Mesendoderm (in vitro differentiated cells): ENCODE measurements at regions not wholly inside any gene's neighbourhood (a gene's known extent, or its start where the extent isn't known, plus 50 kb on each side); places are given as distances from the start of the nearest gene placed in this dataset.
A peak's percentile ranks its signal among the peaks of the same experiment; 100 is the strongest.

ENCODE experiments used
- DNase-seq: peaks from one replicate; pipeline ENCODE4 v3.0.0; 2013
- H2AK5ac ChIP-seq: 2 replicates; pipeline ENCODE4 v1.6.1; 2013; ENCODE audit warnings: low read length, inconsistent platforms
- H2BK120ac ChIP-seq: 2 replicates; pipeline ENCODE4 v1.6.1; 2013; ENCODE audit warnings: low read depth, mild to moderate bottlenecking, low read length, moderate library complexity, mixed read lengths
- H2BK15ac ChIP-seq: replicated peaks from 2 replicates; pipeline ENCODE4 v1.6.1; 2013; ENCODE audit warnings: low read depth, mild to moderate bottlenecking, moderate library complexity
- H2BK5ac ChIP-seq: 2 replicates; pipeline ENCODE4 v1.6.1; 2013; ENCODE audit warnings: low read length, inconsistent platforms
- H3K18ac ChIP-seq: 2 replicates; pipeline ENCODE4 v1.6.1; 2013; ENCODE audit warnings: mild to moderate bottlenecking, low read length, mixed read lengths
- H3K23ac ChIP-seq: one replicate; pipeline ENCODE4 v1.6.1; 2013; ENCODE audit warnings: low read length
- H3K27ac ChIP-seq: 2 replicates; pipeline ENCODE4 v1.5.1; 2013; ENCODE audit warnings: low read depth, mild to moderate bottlenecking, inconsistent platforms, low read length, moderate library complexity
- H3K27me3 ChIP-seq: 2 replicates; pipeline ENCODE4 v1.6.1; 2013; ENCODE audit warnings: low read length, control low read depth, mild to moderate bottlenecking, inconsistent platforms; ENCODE audit not compliant: insufficient read depth, poor library complexity
- H3K36me3 ChIP-seq: 2 replicates; pipeline ENCODE4 v1.6.1; 2013; ENCODE audit warnings: low read length, inconsistent platforms; ENCODE audit not compliant: control insufficient read depth, insufficient read depth
- H3K4ac ChIP-seq: one replicate; pipeline ENCODE4 v1.6.1; 2013; ENCODE audit warnings: low read depth, mild to moderate bottlenecking, low read length, moderate library complexity
- H3K4me1 ChIP-seq: 2 replicates; pipeline ENCODE4 v1.6.1; 2013; ENCODE audit warnings: low read depth, low read length, inconsistent platforms; ENCODE audit not compliant: control insufficient read depth
- H3K4me2 ChIP-seq: 2 replicates; pipeline ENCODE4 v1.6.1; 2013; ENCODE audit warnings: low read length
- H3K4me3 ChIP-seq: 2 replicates; pipeline ENCODE4 v1.5.1; 2013; ENCODE audit warnings: mild to moderate bottlenecking, low read length
- H3K56ac ChIP-seq: one replicate; pipeline ENCODE4 v1.6.1; 2013; ENCODE audit warnings: low read length
- H3K79me1 ChIP-seq: 2 replicates; pipeline ENCODE4 v1.6.1; 2013; ENCODE audit warnings: low read length, inconsistent platforms
- H3K79me2 ChIP-seq: 2 replicates; pipeline ENCODE4 v1.6.1; 2013; ENCODE audit warnings: mild to moderate bottlenecking, low read length; ENCODE audit not compliant: control insufficient read depth, insufficient read depth
- H3K9ac ChIP-seq: 2 replicates; pipeline ENCODE4 v1.6.1; 2013; ENCODE audit warnings: low read length, inconsistent platforms
- H4K5ac ChIP-seq: one replicate; pipeline ENCODE4 v1.6.1; 2013; ENCODE audit warnings: low read length
- H4K8ac ChIP-seq: one replicate; pipeline ENCODE4 v1.6.1; 2013; ENCODE audit warnings: low read depth, mild to moderate bottlenecking, control low read depth, low read length, moderate library complexity
- WGBS: extraction: QIAGEN DNeasy Blood & Tissue Kit; methylation state at CpG from one replicate; pipeline ENCODE4 v1.1.7; 2013; ENCODE audit warnings: low lambda C conversion rate, missing lambda C conversion rate; ENCODE audit not compliant: insufficient coverage; ENCODE audit errors: extremely low coverage; 5-methylcytosine and 5-hydroxymethylcytosine counted together

- H3K27me3 ChIP-seq = no peaks in the 10 kb centered on the region
- no peak overlapping the region for H3K23ac ChIP-seq
- H3K79me2 ChIP-seq = no peaks in the 10 kb centered on the region
- H3K4me3 ChIP-seq = no peak overlapping the region
- peak; percentile 6 for DNase-seq
- no peak overlapping the region for H4K8ac ChIP-seq
- H2AK5ac ChIP-seq = no peak overlapping the region
- no peak overlapping the region for H2BK120ac ChIP-seq
- WGBS = no CpG with 5 or more reads among the region's 4 CpGs
- H3K9ac ChIP-seq = no peak overlapping the region
- H3K79me1 ChIP-seq = no peaks in the 10 kb centered on the region
- H2BK15ac ChIP-seq = no peak overlapping the region
- no peak overlapping the region for H3K56ac ChIP-seq
- no peak overlapping the region for H3K18ac ChIP-seq
- no peak overlapping the region for H3K4ac ChIP-seq
- H3K4me1 ChIP-seq = no peaks in the 10 kb centered on the region
- H3K27ac ChIP-seq = no peak overlapping the region
- H3K36me3 ChIP-seq = no peaks in the 10 kb centered on the region
- no peak overlapping the region for H2BK5ac ChIP-seq
- H4K5ac ChIP-seq = no peak overlapping the region
- H3K4me2 ChIP-seq = no peak overlapping the region
Measured at GRCh38 chr7:45384499-45384898, 189.7 kb upstream of the ADCY1 start.

- no peak overlapping the region for H2AK5ac ChIP-seq
- H2BK120ac ChIP-seq = no peak overlapping the region
- H4K5ac ChIP-seq = no peak overlapping the region
- H3K79me1 ChIP-seq = no peaks in the 10 kb centered on the region
- no peak for DNase-seq
- no peaks in the 10 kb centered on the region for H3K36me3 ChIP-seq
- no peak overlapping the region for H4K8ac ChIP-seq
- no peaks in the 10 kb centered on the region for H3K27me3 ChIP-seq
- H3K4ac ChIP-seq = no peak overlapping the region
- no peak overlapping the region for H3K4me3 ChIP-seq
- H3K56ac ChIP-seq = no peak overlapping the region
- no peaks in the 10 kb centered on the region for H3K79me2 ChIP-seq
- no peak overlapping the region for H2BK5ac ChIP-seq
- no peak overlapping the region for H2BK15ac ChIP-seq
- no peak overlapping the region for H3K23ac ChIP-seq
- no peaks in the 10 kb centered on the region for H3K4me1 ChIP-seq
- no peak overlapping the region for H3K4me2 ChIP-seq
- H3K9ac ChIP-seq = no peak overlapping the region
- no CpG with 5 or more reads among the region's 4 CpGs for WGBS
- no peak overlapping the region for H3K27ac ChIP-seq
- H3K18ac ChIP-seq = no peak overlapping the region
Measured at GRCh38 chr7:45387837-45388236, 186.3 kb upstream of the ADCY1 start.

- H3K56ac ChIP-seq = no peak overlapping the region
- H3K23ac ChIP-seq = no peak overlapping the region
- no peak overlapping the region for H4K5ac ChIP-seq
- H2AK5ac ChIP-seq = no peak overlapping the region
- no peak overlapping the region for H3K4me2 ChIP-seq
- H3K79me2 ChIP-seq = no peaks in the 10 kb centered on the region
- H3K36me3 ChIP-seq = no peaks in the 10 kb centered on the region
- no peak overlapping the region for H2BK120ac ChIP-seq
- no peak overlapping the region for H3K18ac ChIP-seq
- H2BK15ac ChIP-seq = no peak overlapping the region
- no peaks in the 10 kb centered on the region for H3K4me1 ChIP-seq
- H3K27ac ChIP-seq = no peak overlapping the region
- no CpG with 5 or more reads among the region's 7 CpGs for WGBS
- no peak overlapping the region for H3K4me3 ChIP-seq
- no peak overlapping the region for H3K9ac ChIP-seq
- DNase-seq = no peak
- no peak overlapping the region for H3K4ac ChIP-seq
- no peak overlapping the region for H4K8ac ChIP-seq
- H2BK5ac ChIP-seq = no peak overlapping the region
- no peaks in the 10 kb centered on the region for H3K27me3 ChIP-seq
- no peaks in the 10 kb centered on the region for H3K79me1 ChIP-seq
Measured at GRCh38 chr7:45389073-45389872, 184.9 kb upstream of the ADCY1 start.

- H2BK5ac ChIP-seq = no peak overlapping the region
- no peaks in the 10 kb centered on the region for H3K27me3 ChIP-seq
- H3K79me1 ChIP-seq = no peaks in the 10 kb centered on the region
- H2BK120ac ChIP-seq = no peak overlapping the region
- H3K36me3 ChIP-seq = no peaks in the 10 kb centered on the region
- no peak overlapping the region for H3K4me3 ChIP-seq
- no peak overlapping the region for H3K56ac ChIP-seq
- no peaks in the 10 kb centered on the region for H3K4me1 ChIP-seq
- H2BK15ac ChIP-seq = no peak overlapping the region
- no peak overlapping the region for H4K8ac ChIP-seq
- no peak overlapping the region for H3K4ac ChIP-seq
- H3K9ac ChIP-seq = no peak overlapping the region
- H3K4me2 ChIP-seq = no peak overlapping the region
- no peak overlapping the region for H4K5ac ChIP-seq
- no peak overlapping the region for H2AK5ac ChIP-seq
- no peak overlapping the region for H3K23ac ChIP-seq
- H3K79me2 ChIP-seq = no peaks in the 10 kb centered on the region
- H3K27ac ChIP-seq = no peak overlapping the region
- no peak overlapping the region for H3K18ac ChIP-seq
- no CpG with 5 or more reads among the region's 4 CpGs for WGBS
- no peak for DNase-seq
Measured at GRCh38 chr7:45390180-45390579, 184.0 kb upstream of the ADCY1 start.

GRCh38 chr7:45390731-45391130, 183.4 kb upstream of the ADCY1 start:
- Histone ChIP-seq H3K9ac (no peak overlapping the region), H3K27ac (no peak overlapping the region), H3K23ac (no peak overlapping the region), H3K36me3 (no peaks in the 10 kb centered on the region), H3K27me3 (no peaks in the 10 kb centered on the region), H2BK15ac (no peak overlapping the region), H4K8ac (no peak overlapping the region), H3K4me3 (no peak overlapping the region), H3K79me2 (no peaks in the 10 kb centered on the region), H4K5ac (no peak overlapping the region), H3K4ac (no peak overlapping the region), H2BK120ac (no peak overlapping the region), H3K18ac (no peak overlapping the region), H2AK5ac (no peak overlapping the region), H3K56ac (no peak overlapping the region), H3K4me1 (no peaks in the 10 kb centered on the region), H2BK5ac (no peak overlapping the region), H3K4me2 (no peak overlapping the region), H3K79me1 (no peaks in the 10 kb centered on the region)
- WGBS = no CpG with 5 or more reads among the region's 5 CpGs
- DNase-seq = no peak
